Middle frontal gyrus (tissue), 1 donor: ENCODE measurements at regions not wholly inside any gene's neighbourhood (a gene's known extent, or its start where the extent isn't known, plus 50 kb on each side); places are given as distances from the start of the nearest gene placed in this dataset.
"Not testable (repeated sequence)": the region's sequence is repeated elsewhere in the genome, so short reads cannot be mapped to it uniquely, and the experiment has no call there.

Experiments
- DNase-seq: peaks from one replicate; pipeline ENCODE4 v3.0.0-alpha.2; 2015; ENCODE audit warnings: low spot score; ENCODE audit errors: extremely low spot score

- DNase-seq = no peak
Observed at GRCh38 chr5:66234241-66234640, 90.1 kb downstream of the SREK1 start.

- no peak for DNase-seq
Observed at GRCh38 chr5:66238435-66238834, 94.3 kb downstream of the SREK1 start.

- DNase-seq = no peak
Observed at GRCh38 chr5:66239034-66239433, 94.9 kb downstream of the SREK1 start.

GRCh38 chr5:66241136-66241825, 97.2 kb downstream of the SREK1 start:
- no peak for DNase-seq

GRCh38 chr5:66242050-66242715, 98.1 kb downstream of the SREK1 start:
- DNase-seq = no peak

GRCh38 chr5:66246608-66247007, 102.5 kb downstream of the SREK1 start:
- DNase-seq = no peak

GRCh38 chr5:66247176-66247960, 103.3 kb downstream of the SREK1 start:
- no peak for DNase-seq

- DNase-seq = no peak
Observed at GRCh38 chr5:66248874-66249273, 104.8 kb downstream of the SREK1 start.

GRCh38 chr5:66249920-66250319, 105.8 kb downstream of the SREK1 start:
- no peak for DNase-seq

- no peak for DNase-seq
Observed at GRCh38 chr5:66252849-66253248, 108.7 kb downstream of the SREK1 start.

- DNase-seq = no peak
Observed at GRCh38 chr5:66255714-66256113, 111.6 kb downstream of the SREK1 start.

- no peak for DNase-seq
Observed at GRCh38 chr5:66273121-66273520, 129.0 kb downstream of the SREK1 start.

GRCh38 chr5:66276986-66277385, 132.9 kb downstream of the SREK1 start:
- no peak for DNase-seq

GRCh38 chr5:66277981-66278380, 133.9 kb downstream of the SREK1 start:
- DNase-seq = no peak

- DNase-seq = no peak
Observed at GRCh38 chr5:66281294-66281693, 137.2 kb downstream of the SREK1 start.

- no peak for DNase-seq
Observed at GRCh38 chr5:66284588-66285342, 140.7 kb downstream of the SREK1 start.

- DNase-seq = no peak
Observed at GRCh38 chr5:66285343-66285922, 141.3 kb downstream of the SREK1 start.

GRCh38 chr5:66291771-66292170, 147.7 kb downstream of the SREK1 start:
- no peak for DNase-seq

GRCh38 chr5:66293851-66294250, 149.8 kb downstream of the SREK1 start:
- not testable (repeated sequence) for DNase-seq

- DNase-seq = no peak
Observed at GRCh38 chr5:66299463-66299862, 155.4 kb downstream of the SREK1 start.

GRCh38 chr5:66302344-66302743, 158.2 kb downstream of the SREK1 start:
- DNase-seq = no peak
